DMS53 (cell line): ENCODE measurements at regions not wholly inside any gene's neighbourhood (a gene's known extent, or its start where the extent isn't known, plus 50 kb on each side); places are given as distances from the start of the nearest gene placed in this dataset.

ENCODE experiments used
- DNase-seq: peaks from one replicate; lab custom pipeline; 2025; lab: John Stamatoyannopoulos, UW

- DNase-seq = no peak
Observed at GRCh38 chrX:10818651-10819050, 198.3 kb upstream of the MID1 start.

- DNase-seq = no peak
Observed at GRCh38 chrX:10819973-10820372, 199.6 kb upstream of the MID1 start.

GRCh38 chrX:10821293-10821692, 200.9 kb upstream of the MID1 start:
- no peak for DNase-seq

GRCh38 chrX:10828036-10828435, 207.7 kb upstream of the MID1 start:
- no peak for DNase-seq

GRCh38 chrX:10828640-10829039, 208.3 kb upstream of the MID1 start:
- peak; percentile 37 for DNase-seq

- DNase-seq = peak; percentile 0
Observed at GRCh38 chrX:10831716-10832502, 211.5 kb upstream of the MID1 start.

- DNase-seq = peak; percentile 65
Observed at GRCh38 chrX:10833299-10834169, 213.1 kb upstream of the MID1 start.

- no peak for DNase-seq
Observed at GRCh38 chrX:10841579-10841978, 221.2 kb upstream of the MID1 start.

GRCh38 chrX:10842646-10843045, 222.3 kb upstream of the MID1 start:
- DNase-seq = no peak

GRCh38 chrX:10847333-10847732, 226.9 kb upstream of the MID1 start:
- DNase-seq = no peak

GRCh38 chrX:10851809-10852208, 231.4 kb upstream of the MID1 start:
- no peak for DNase-seq

- DNase-seq = no peak
Observed at GRCh38 chrX:10854594-10854993, 234.2 kb upstream of the MID1 start.

- no peak for DNase-seq
Observed at GRCh38 chrX:10855845-10856244, 235.5 kb upstream of the MID1 start.

GRCh38 chrX:10856797-10857196, 236.4 kb upstream of the MID1 start:
- no peak for DNase-seq

- DNase-seq = no peak
Observed at GRCh38 chrX:10859353-10859752, 239.0 kb upstream of the MID1 start.

- no peak for DNase-seq
Observed at GRCh38 chrX:10875995-10876394, 235.1 kb upstream of the HCCS start.

GRCh38 chrX:10882484-10882883, 228.6 kb upstream of the HCCS start:
- no peak for DNase-seq

GRCh38 chrX:10884246-10884645, 226.9 kb upstream of the HCCS start:
- no peak for DNase-seq

GRCh38 chrX:10892621-10893225, 218.4 kb upstream of the HCCS start:
- no peak for DNase-seq

GRCh38 chrX:10893366-10893765, 217.8 kb upstream of the HCCS start:
- DNase-seq = no peak

- DNase-seq = no peak
Observed at GRCh38 chrX:10893976-10894375, 217.2 kb upstream of the HCCS start.

- no peak for DNase-seq
Observed at GRCh38 chrX:10897768-10898167, 213.4 kb upstream of the HCCS start.
